DOHH2 (cell line): ENCODE measurements at regions not wholly inside any gene's neighbourhood (a gene's known extent, or its start where the extent isn't known, plus 50 kb on each side); places are given as distances from the start of the nearest gene placed in this dataset.
A peak's percentile ranks its signal among the peaks of the same experiment; 100 is the strongest.

Experiments
- H3F3A ChIP-seq: fragments of 200-600 bp; sonication (generic), shearing (Covaris generic); 2 replicates; pipeline ENCODE4 v1.6.0; 2016; ENCODE audit warnings: antibody characterized with exemption, mild to moderate bottlenecking; ENCODE audit not compliant: control insufficient read depth, insufficient read depth
- H3K27ac ChIP-seq: fragments of 200-600 bp; sonication (generic); 2 replicates; pipeline ENCODE4 v1.5.1; 2014; ENCODE audit warnings: low read depth, mild to moderate bottlenecking, low read length, moderate library complexity
- H3K27me3 ChIP-seq: fragments of 200-600 bp; sonication (generic); 2 replicates; pipeline ENCODE4 v1.6.1; 2014; ENCODE audit warnings: mild to moderate bottlenecking, low read length, mixed read lengths; ENCODE audit not compliant: control insufficient read depth
- H3K36me3 ChIP-seq: fragments of 200-600 bp; sonication (generic); 2 replicates; pipeline ENCODE4 v1.6.1; 2014; ENCODE audit warnings: mild to moderate bottlenecking, low read length, moderate library complexity, mixed read lengths; ENCODE audit not compliant: control insufficient read depth
- H3K4me1 ChIP-seq: fragments of 200-600 bp; sonication (generic); 2 replicates; pipeline ENCODE4 v1.6.1; 2014; ENCODE audit warnings: mild to moderate bottlenecking, low read length, mixed read lengths; ENCODE audit not compliant: control insufficient read depth
- H3K4me2 ChIP-seq: fragments of 200-600 bp; sonication (generic); 2 replicates; pipeline ENCODE4 v1.6.0; 2014; ENCODE audit warnings: mild to moderate bottlenecking, low read length, moderate library complexity
- H3K4me3 ChIP-seq: fragments of 200-600 bp; sonication (generic); 2 replicates; pipeline ENCODE4 v1.5.1; 2014; ENCODE audit warnings: mild to moderate bottlenecking, low read length, mixed read lengths
- H3K79me2 ChIP-seq: fragments of 200-600 bp; sonication (generic); 2 replicates; pipeline ENCODE4 v1.6.1; 2014; ENCODE audit warnings: mild to moderate bottlenecking, low read length, mixed read lengths; ENCODE audit not compliant: control insufficient read depth
- H3K9me2 ChIP-seq: fragments of 200-600 bp; sonication (generic); replicated peaks from 2 replicates; pipeline ENCODE4 v1.6.1; 2014; ENCODE audit warnings: mild to moderate bottlenecking, low read length, mixed read lengths; ENCODE audit not compliant: control insufficient read depth
- H3K9me3 ChIP-seq: fragments of 200-600 bp; sonication (generic); 2 replicates; pipeline ENCODE4 v1.6.1; 2014; ENCODE audit warnings: antibody characterized with exemption, low read length, mixed read lengths; ENCODE audit not compliant: control insufficient read depth, insufficient read depth
- H4K20me1 ChIP-seq: fragments of 200-600 bp; sonication (generic); 2 replicates; pipeline ENCODE4 v1.6.0; 2014; ENCODE audit warnings: low read depth, mild to moderate bottlenecking, antibody characterized with exemption, low read length, moderate library complexity; ENCODE audit not compliant: control insufficient read depth, insufficient read depth
- EZH2phosphoT487 ChIP-seq: fragments of 200-600 bp; sonication (generic); IDR thresholded peaks from 2 replicates; pipeline ENCODE4 v1.6.1; 2017; ENCODE audit warnings: borderline replicate concordance, mild to moderate bottlenecking, antibody characterized with exemption, low read length, moderate library complexity, mixed read lengths
- TF ChIP-seq, protein P1 (sequence below): fragments of 200-600 bp; sonication (generic); IDR thresholded peaks from one replicate; pipeline ENCODE4 v1.5.1; 2014; ENCODE audit warnings: antibody characterized with exemption, mild to moderate bottlenecking, low read depth, low read length; ENCODE audit not compliant: poor library complexity, severe bottlenecking

DNA sequence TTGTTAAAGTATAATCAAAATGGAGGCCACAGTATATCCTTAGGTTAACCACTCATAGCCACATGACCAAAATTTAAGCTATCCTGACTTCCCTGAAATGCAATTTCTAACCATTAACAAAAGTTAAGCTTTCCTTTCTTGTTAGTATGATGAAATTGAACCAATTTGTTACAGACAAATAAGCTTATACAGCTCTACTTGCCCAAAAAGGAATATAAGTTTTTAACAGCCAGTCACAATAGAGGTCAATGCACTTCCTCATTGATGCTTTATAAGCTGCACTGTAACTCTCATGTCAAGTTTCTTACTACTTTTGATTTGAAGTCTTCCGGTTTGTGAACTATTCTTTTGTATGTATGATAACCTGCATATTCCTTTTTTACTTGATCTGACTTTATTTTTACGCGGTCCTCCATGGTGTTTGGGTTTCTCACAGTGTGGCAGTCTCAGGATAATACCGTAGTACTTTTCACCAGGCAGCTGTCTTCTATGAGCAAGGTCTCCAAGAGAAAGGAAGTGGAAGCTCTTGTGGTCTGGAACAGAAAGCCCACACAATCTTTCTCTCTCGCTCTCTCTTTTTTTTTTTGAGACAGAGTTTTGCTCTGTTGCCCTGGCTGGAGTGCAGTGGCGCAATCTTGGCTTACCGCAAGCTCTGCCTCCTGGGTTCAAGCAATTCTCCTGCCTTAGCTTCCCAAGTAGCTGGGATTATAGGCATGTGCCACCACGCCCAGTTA, 331.6 kb downstream of the SRGAP2C start:
- Histone ChIP-seq H4K20me1 (no peaks in the 10 kb centered on the region), H3F3A (peaks cover 29% of the 10 kb centered on the region), H3K4me1 (peaks cover 49% of the 10 kb centered on the region), H3K36me3 (peaks cover 21% of the 10 kb centered on the region), H3K27me3 (no peaks in the 10 kb centered on the region), H3K4me2 (peak overlapping the region; percentile 85), H3K27ac (peak overlapping the region; percentile 97), H3K9me3 (peaks cover 15% of the 10 kb centered on the region; the same call in 1 of the 2 replicates), H3K79me2 (peaks cover 31% of the 10 kb centered on the region), H3K4me3 (peak overlapping the region; percentile 86), H3K9me2 (no peaks in the 10 kb centered on the region)
- no peak for TF ChIP-seq EZH2phosphoT487
- TF ChIP-seq, protein P1, sequence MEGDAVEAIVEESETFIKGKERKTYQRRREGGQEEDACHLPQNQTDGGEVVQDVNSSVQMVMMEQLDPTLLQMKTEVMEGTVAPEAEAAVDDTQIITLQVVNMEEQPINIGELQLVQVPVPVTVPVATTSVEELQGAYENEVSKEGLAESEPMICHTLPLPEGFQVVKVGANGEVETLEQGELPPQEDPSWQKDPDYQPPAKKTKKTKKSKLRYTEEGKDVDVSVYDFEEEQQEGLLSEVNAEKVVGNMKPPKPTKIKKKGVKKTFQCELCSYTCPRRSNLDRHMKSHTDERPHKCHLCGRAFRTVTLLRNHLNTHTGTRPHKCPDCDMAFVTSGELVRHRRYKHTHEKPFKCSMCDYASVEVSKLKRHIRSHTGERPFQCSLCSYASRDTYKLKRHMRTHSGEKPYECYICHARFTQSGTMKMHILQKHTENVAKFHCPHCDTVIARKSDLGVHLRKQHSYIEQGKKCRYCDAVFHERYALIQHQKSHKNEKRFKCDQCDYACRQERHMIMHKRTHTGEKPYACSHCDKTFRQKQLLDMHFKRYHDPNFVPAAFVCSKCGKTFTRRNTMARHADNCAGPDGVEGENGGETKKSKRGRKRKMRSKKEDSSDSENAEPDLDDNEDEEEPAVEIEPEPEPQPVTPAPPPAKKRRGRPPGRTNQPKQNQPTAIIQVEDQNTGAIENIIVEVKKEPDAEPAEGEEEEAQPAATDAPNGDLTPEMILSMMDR: no peak

DNA sequence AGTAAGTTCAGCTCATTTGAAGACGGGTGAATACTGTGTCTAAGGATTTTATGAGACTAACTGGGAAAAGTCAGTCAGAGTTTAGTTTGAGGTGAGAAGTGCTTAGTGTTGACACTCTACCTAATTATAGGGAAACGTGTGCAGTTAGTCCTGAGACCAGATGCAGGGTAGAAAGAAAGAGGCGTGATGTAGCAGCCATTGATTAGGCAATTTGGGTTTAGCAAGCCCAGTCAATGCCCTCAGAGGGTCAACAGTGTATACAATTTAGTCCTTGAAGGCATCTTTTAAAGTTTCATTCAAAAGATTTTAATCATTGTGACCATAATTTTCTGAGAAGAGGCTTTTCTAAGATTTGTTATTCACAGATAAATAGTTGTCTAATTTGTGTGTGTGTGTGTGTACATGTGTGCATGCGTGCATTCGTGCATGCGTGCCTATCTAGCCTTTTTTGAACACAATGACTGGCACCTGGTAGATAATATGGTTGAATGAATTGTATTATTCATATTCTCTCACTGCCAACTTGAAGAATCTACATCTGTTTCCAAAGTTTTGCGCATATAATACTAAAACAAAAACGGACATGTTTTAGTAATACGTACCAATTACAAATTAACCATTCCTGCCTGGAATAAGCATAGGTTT, 332.9 kb downstream of the SRGAP2C start:
- peak overlapping the region; percentile 86 for H3K4me3 ChIP-seq
- H3K4me2 ChIP-seq: peak overlapping the region; percentile 85
- H3K79me2 ChIP-seq: peaks cover 38% of the 10 kb centered on the region
- H3K27ac ChIP-seq: peak overlapping the region; percentile 97
- peaks cover 57% of the 10 kb centered on the region for H3K4me1 ChIP-seq
- peaks cover 11% of the 10 kb centered on the region; the same call in 1 of the 2 replicates for H3K9me3 ChIP-seq
- H3F3A ChIP-seq: peaks cover 29% of the 10 kb centered on the region
- peaks cover 21% of the 10 kb centered on the region for H3K36me3 ChIP-seq
- no peaks in the 10 kb centered on the region for H3K27me3 ChIP-seq
- no peak for TF ChIP-seq EZH2phosphoT487
- TF ChIP-seq, protein P1: no peak
- H3K9me2 ChIP-seq: no peaks in the 10 kb centered on the region
- no peaks in the 10 kb centered on the region for H4K20me1 ChIP-seq

DNA sequence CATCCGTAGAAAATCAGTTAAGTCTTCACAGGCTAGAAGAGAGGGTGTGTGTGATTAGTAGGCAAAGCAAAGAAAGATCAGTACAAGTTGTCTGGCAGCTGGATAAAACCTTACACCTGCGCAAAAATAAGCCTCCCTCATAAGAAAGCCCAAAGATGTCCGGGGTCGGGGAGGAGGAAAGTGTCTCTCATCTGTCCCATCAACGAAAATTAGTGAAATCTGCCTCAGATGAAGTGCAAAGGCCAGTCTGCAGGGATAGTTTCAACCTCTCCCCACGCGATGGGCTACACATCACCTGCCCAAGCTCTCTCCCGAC, 333.9 kb downstream of the SRGAP2C start:
- H3K4me1 ChIP-seq: peaks cover 57% of the 10 kb centered on the region
- peak overlapping the region; percentile 85 for H3K4me2 ChIP-seq
- no peaks in the 10 kb centered on the region for H3K9me2 ChIP-seq
- TF ChIP-seq, protein P1: no peak
- TF ChIP-seq EZH2phosphoT487: no peak
- peak overlapping the region; percentile 97 for H3K27ac ChIP-seq
- H3F3A ChIP-seq: peaks cover 29% of the 10 kb centered on the region
- H3K79me2 ChIP-seq: peaks cover 44% of the 10 kb centered on the region
- peak overlapping the region; percentile 86 for H3K4me3 ChIP-seq
- peaks cover 18% of the 10 kb centered on the region for H3K36me3 ChIP-seq
- no peaks in the 10 kb centered on the region for H4K20me1 ChIP-seq
- H3K9me3 ChIP-seq: peaks cover 6% of the 10 kb centered on the region; the same call in 1 of the 2 replicates
- H3K27me3 ChIP-seq: no peaks in the 10 kb centered on the region
